Hepatocyte (in vitro differentiated cells): ENCODE measurements at regions not wholly inside any gene's neighbourhood (a gene's known extent, or its start where the extent isn't known, plus 50 kb on each side); places are given as distances from the start of the nearest gene placed in this dataset.

Experiments used
- DNase-seq: peaks from one replicate; pipeline ENCODE4 v3.0.0-alpha.2; 2016; ENCODE audit warnings: low spot score
- H2AFZ ChIP-seq: fragments of 200-600 bp; sonication (generic); 2 replicates; pipeline ENCODE4 v1.6.0; 2016; ENCODE audit warnings: antibody characterized with exemption, mild to moderate bottlenecking
- H3K27ac ChIP-seq: fragments of 200-600 bp; sonication (generic); 2 replicates; pipeline ENCODE4 v1.5.1; 2016; ENCODE audit warnings: mild to moderate bottlenecking
- H3K27me3 ChIP-seq: fragments of 200-600 bp; sonication (generic); 2 replicates; pipeline ENCODE4 v1.6.1; 2016
- H3K36me3 ChIP-seq: fragments of 200-600 bp; sonication (generic); replicated peaks from 2 replicates; pipeline ENCODE4 v1.5.1; 2016; ENCODE audit warnings: low read depth; ENCODE audit not compliant: insufficient read depth
- H3K4me1 ChIP-seq: fragments of 200-600 bp; sonication (generic); 2 replicates; pipeline ENCODE4 v1.5.1; 2016; ENCODE audit warnings: mild to moderate bottlenecking, moderate library complexity; ENCODE audit not compliant: insufficient read depth
- H3K4me2 ChIP-seq: fragments of 200-600 bp; sonication (generic); 2 replicates; pipeline ENCODE4 v1.6.0; 2016
- H3K4me3 ChIP-seq: fragments of 200-600 bp; sonication (generic); 2 replicates; pipeline ENCODE4 v1.5.1; 2016; ENCODE audit warnings: mild to moderate bottlenecking
- H3K79me2 ChIP-seq: fragments of 200-600 bp; sonication (generic); 2 replicates; pipeline ENCODE4 v1.6.0; 2017; ENCODE audit warnings: mild to moderate bottlenecking
- H3K9me2 ChIP-seq: fragments of 200-600 bp; sonication (generic); replicated peaks from 2 replicates; pipeline ENCODE4 v1.6.0; 2017; ENCODE audit warnings: mild to moderate bottlenecking; ENCODE audit not compliant: insufficient read depth
- H3K9me3 ChIP-seq: fragments of 200-600 bp; sonication (generic); 2 replicates; pipeline ENCODE4 v1.5.1; 2016; ENCODE audit warnings: low read depth, mild to moderate bottlenecking
- H4K20me1 ChIP-seq: fragments of 200-600 bp; sonication (generic); 2 replicates; pipeline ENCODE4 v1.6.0; 2016; ENCODE audit warnings: mild to moderate bottlenecking; ENCODE audit not compliant: insufficient read depth, poor library complexity, severe bottlenecking
- CTCF ChIP-seq: fragments of 200-600 bp; sonication (generic); IDR thresholded peaks from 2 replicates; pipeline ENCODE4 v1.5.1; 2016; ENCODE audit warnings: antibody characterized with exemption, mild to moderate bottlenecking; ENCODE audit not compliant: poor library complexity
- EZH2 ChIP-seq: fragments of 200-600 bp; sonication (generic); IDR thresholded peaks from 2 replicates; pipeline ENCODE4 v1.6.1; 2016; ENCODE audit warnings: antibody characterized with exemption, mild to moderate bottlenecking, borderline replicate concordance
- EZH2phosphoT487 ChIP-seq: fragments of 200-600 bp; sonication (generic); IDR thresholded peaks from one replicate; pipeline ENCODE4 v1.6.1; 2018; ENCODE audit warnings: antibody characterized with exemption, mild to moderate bottlenecking, low read depth, moderate library complexity; ENCODE audit not compliant: unreplicated experiment, severe bottlenecking
- WGBS: methylation state at CpG from one replicate; pipeline ENCODE4 v1.1.6; 2016; ENCODE audit warnings: low lambda C conversion rate; ENCODE audit errors: missing lambda C conversion rate; 5-methylcytosine and 5-hydroxymethylcytosine counted together

- H3K79me2 ChIP-seq = no peaks in the 10 kb centered on the region
- no peak overlapping the region for H2AFZ ChIP-seq
- H3K27me3 ChIP-seq = no peaks in the 10 kb centered on the region
- TF ChIP-seq EZH2phosphoT487 (no peak), CTCF (no peak), EZH2 (no peak)
- no peak for DNase-seq
- H3K4me1 ChIP-seq = peaks cover 5% of the 10 kb centered on the region
- H3K4me3 ChIP-seq = no peak overlapping the region
- WGBS = 77% methylated on average over 5 of the region's 5 CpGs
- H3K36me3 ChIP-seq = no peaks in the 10 kb centered on the region
- no peak overlapping the region for H3K4me2 ChIP-seq
- no peaks in the 10 kb centered on the region for H4K20me1 ChIP-seq
- peak overlapping the region; percentile 1 for H3K27ac ChIP-seq
- H3K9me2 ChIP-seq = no peaks in the 10 kb centered on the region
- no peaks in the 10 kb centered on the region for H3K9me3 ChIP-seq
These were observed 135.5 kb upstream of the F3 start for GRCh38 chr1:94677087-94677486.

- Histone ChIP-seq H3K9me3 (no peaks in the 10 kb centered on the region), H3K9me2 (no peaks in the 10 kb centered on the region), H3K79me2 (no peaks in the 10 kb centered on the region), H4K20me1 (no peaks in the 10 kb centered on the region), H3K4me3 (no peak overlapping the region), H3K4me1 (peaks cover 5% of the 10 kb centered on the region), H3K27ac (peak overlapping the region; percentile 1), H2AFZ (no peak overlapping the region), H3K27me3 (no peaks in the 10 kb centered on the region), H3K36me3 (no peaks in the 10 kb centered on the region), H3K4me2 (peak overlapping the region; percentile 2)
- TF ChIP-seq EZH2 = no peak
- no peak for TF ChIP-seq CTCF
- no peak for TF ChIP-seq EZH2phosphoT487
- DNase-seq = no peak
- WGBS = 57% methylated on average over 6 of the region's 6 CpGs
These were observed 135.1 kb upstream of the F3 start for GRCh38 chr1:94676686-94677085.

GRCh38 chr1:94675373-94675772 is 133.8 kb upstream of the F3 start:
- Histone ChIP-seq H4K20me1 (no peaks in the 10 kb centered on the region), H3K4me2 (no peak overlapping the region), H3K4me3 (no peak overlapping the region)

More at GRCh38 chr1:94675373-94675772, 133.8 kb upstream of the F3 start:
- Histone ChIP-seq H3K27ac (no peak overlapping the region), H3K9me2 (no peaks in the 10 kb centered on the region), H3K9me3 (no peaks in the 10 kb centered on the region), H3K36me3 (no peaks in the 10 kb centered on the region), H3K79me2 (no peaks in the 10 kb centered on the region), H3K27me3 (no peaks in the 10 kb centered on the region), H3K4me1 (peaks cover 5% of the 10 kb centered on the region), H2AFZ (no peak overlapping the region)
- DNase-seq = no peak
- WGBS = 71% methylated on average over 4 of the region's 4 CpGs
- TF ChIP-seq CTCF = no peak
- TF ChIP-seq EZH2 = no peak
- TF ChIP-seq EZH2phosphoT487 = no peak
